Activated CD4-positive, CD25-positive, alpha-beta regulatory T cell treated with anti-CD3 and anti-CD28 coated beads, Interleukin-2, amount 50 U/mL, for 72 hours (primary cell): ENCODE measurements at regions not wholly inside any gene's neighbourhood (a gene's known extent, or its start where the extent isn't known, plus 50 kb on each side); places are given as distances from the start of the nearest gene placed in this dataset.

Source experiments
- DNase-seq: peaks from one replicate; pipeline ENCODE4 v3.0.0; 2021

DNA sequence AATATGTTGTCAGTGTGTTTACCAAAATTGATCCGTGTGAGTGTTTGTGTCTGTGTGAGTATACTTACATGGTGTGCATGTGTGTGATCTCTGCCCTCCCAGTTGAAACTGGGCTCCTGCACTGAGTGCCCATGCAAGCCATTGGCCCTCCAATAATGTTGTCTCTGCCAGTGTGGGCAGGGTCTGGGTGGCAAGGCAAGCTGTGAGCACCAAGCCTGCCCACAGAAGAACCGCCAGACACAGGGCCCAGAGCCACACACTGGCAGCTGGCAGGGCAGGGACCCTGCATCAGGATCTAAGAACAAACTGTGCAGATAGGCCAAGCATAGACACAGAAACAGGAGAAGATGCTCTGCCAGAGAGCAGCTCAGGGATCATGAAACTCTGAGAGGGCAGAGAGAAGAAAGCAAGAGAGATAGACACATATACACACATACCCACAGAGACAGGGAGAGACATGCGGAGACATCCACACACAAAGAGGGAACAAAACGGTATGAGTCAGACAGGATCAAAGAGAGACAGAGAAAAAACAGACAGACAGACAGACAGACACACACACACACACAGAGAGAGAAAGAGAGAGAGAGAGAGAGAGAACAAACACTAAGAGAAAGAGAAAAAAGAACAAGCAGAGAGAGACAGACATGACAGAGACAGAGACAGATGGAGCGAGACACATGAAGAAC lies 555.0 kb downstream of the MID1IP1 start:
- DNase-seq = no peak

GRCh38 chrX:39360101-39360500 lies 558.8 kb downstream of the MID1IP1 start:
- no peak for DNase-seq

- no peak for DNase-seq
These were observed 560.5 kb downstream of the MID1IP1 start for GRCh38 chrX:39361736-39362135.

GRCh38 chrX:39367416-39367815 lies 566.2 kb downstream of the MID1IP1 start:
- no peak for DNase-seq

DNA sequence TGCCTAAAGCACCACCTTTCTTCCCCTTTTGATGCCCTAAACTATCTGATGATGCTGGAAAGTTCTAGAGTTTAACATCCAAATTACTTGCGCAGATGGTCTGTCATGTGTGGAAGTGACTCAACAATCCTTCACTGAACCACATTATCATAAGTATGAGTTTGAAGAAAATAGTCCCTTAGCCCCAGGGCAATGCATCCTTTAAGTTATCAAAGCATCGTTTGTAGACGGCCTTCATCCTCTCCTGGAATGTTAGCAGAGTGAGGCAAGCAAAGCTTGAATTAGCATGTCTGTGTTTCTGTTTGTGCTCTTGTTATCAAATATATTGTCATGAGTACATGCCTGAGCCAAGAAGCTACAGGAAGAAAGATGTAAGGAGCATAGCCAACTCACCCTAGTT lies 570.9 kb downstream of the MID1IP1 start:
- DNase-seq = no peak

DNA sequence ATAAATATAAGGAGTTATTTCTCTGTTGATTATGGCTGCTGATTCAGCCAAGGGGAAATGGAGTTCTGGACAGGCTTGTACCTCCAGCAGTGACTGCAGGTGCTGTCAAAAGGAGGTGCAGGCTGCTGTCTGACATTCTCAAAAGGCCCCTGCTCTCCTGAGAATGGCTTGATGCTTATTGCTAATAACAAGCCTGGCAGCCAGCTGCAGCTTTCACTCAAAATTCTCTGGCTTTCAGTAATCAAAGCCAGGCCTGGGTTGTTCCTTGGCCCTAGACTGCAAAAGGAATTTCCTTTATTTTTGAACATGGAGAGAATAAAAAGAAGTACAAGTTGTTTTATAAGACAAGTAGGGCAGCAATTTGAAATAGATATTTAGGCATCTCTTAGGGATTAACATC lies 575.9 kb downstream of the MID1IP1 start:
- no peak for DNase-seq

- DNase-seq = no peak
These were observed 576.5 kb downstream of the MID1IP1 start for GRCh38 chrX:39377773-39378172.

GRCh38 chrX:39381422-39381821 lies 580.2 kb downstream of the MID1IP1 start:
- DNase-seq = no peak

- DNase-seq = no peak
These were observed 583.7 kb downstream of the MID1IP1 start for GRCh38 chrX:39384996-39385395.

- no peak for DNase-seq
These were observed 587.5 kb downstream of the MID1IP1 start for GRCh38 chrX:39388730-39389129.

- no peak for DNase-seq
These were observed 595.2 kb downstream of the MID1IP1 start for GRCh38 chrX:39396358-39396995.

DNA sequence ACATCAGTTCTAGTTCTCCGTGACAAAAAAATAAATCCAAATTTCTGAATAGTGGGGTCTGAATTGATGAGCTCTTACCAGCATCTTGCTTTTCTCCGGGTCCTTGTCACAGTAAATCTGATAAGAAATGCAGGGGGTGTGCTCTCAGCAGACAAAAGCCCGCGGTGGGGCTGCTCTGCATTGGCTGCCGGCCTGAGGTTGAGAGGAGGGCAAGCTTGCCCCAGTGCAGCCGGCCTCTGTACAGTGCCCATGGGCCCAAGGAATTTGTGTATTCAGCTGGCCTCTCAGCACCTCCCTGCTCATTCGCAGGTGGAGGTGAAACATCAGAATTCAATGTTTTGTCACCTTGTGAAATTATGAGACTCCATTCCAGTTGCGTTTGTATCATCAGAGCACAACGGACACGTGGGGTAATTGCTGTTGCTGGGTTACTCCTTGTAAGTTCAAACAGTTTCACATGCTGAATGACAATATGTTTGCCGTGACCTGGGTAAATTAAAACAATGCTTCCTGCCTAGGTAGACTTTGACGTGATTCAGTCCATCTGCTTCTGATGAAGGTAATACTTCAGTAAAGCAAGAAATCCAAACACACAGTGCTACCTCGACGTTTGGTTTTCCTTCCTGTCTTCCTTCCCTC lies 596.4 kb downstream of the MID1IP1 start:
- DNase-seq = no peak

DNA sequence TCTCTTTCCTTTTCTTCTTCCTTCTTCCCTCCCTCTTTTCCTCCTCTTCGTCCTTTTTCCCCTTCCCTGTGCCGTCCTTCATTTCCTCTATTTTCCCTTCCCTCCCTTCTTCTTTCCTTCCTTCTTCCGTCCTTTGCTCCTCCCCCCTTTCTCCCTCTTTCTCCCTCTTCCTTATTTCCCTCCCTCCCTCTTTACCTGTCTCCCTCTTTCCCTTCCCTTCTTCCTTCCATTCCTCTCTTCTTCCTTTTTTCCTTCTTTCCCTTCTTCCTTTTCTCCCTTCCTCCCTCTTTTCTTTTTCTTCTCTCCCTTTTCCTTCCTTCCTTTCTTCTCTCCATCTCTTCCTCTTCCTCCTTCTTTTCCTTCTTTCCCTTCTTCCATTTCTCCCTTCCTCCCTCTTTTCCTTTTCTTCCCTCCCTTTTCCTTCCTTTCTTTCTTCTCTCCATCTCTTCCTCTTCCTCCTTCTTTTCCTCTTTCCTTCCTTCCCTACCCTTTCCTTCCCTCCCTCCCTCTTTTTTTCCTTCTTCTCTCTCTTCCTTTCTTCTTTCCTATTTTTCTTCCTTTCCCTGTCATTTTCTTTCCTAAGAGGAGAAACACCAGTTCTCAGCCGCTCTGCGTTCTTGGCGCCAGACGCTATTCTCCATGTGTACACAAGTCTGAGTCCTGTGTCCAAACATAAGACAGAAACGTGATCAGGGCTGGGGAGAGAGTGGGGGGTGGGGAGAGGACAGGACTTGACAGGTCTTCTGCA lies 597.1 kb downstream of the MID1IP1 start:
- DNase-seq = no peak

GRCh38 chrX:39398963-39399261 lies 597.7 kb downstream of the MID1IP1 start:
- DNase-seq = no peak

DNA sequence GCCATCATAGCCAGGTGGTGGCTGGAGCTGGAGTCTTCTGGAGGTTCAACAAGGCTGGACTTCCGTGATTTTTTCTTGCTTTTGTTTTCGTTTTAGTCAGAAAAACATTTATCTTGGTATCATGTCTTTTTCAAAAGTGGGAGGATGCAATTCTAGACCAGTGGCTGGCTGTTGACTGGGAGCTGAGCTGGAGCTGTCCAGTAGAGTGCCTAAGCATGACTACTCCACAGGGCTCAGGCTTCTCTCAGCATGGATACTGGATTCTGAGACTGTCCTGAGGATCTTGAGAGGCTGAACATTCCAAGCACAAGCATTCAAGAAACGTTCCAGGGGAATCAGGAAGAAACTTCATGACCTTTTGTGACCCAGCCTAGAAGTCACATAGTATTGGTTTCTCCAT lies 598.1 kb downstream of the MID1IP1 start:
- DNase-seq = no peak

GRCh38 chrX:39401483-39402110 lies 600.3 kb downstream of the MID1IP1 start:
- no peak for DNase-seq

GRCh38 chrX:39402158-39402557 lies 600.9 kb downstream of the MID1IP1 start:
- no peak for DNase-seq

- no peak for DNase-seq
These were observed 605.5 kb downstream of the MID1IP1 start for GRCh38 chrX:39406799-39407198.

DNA sequence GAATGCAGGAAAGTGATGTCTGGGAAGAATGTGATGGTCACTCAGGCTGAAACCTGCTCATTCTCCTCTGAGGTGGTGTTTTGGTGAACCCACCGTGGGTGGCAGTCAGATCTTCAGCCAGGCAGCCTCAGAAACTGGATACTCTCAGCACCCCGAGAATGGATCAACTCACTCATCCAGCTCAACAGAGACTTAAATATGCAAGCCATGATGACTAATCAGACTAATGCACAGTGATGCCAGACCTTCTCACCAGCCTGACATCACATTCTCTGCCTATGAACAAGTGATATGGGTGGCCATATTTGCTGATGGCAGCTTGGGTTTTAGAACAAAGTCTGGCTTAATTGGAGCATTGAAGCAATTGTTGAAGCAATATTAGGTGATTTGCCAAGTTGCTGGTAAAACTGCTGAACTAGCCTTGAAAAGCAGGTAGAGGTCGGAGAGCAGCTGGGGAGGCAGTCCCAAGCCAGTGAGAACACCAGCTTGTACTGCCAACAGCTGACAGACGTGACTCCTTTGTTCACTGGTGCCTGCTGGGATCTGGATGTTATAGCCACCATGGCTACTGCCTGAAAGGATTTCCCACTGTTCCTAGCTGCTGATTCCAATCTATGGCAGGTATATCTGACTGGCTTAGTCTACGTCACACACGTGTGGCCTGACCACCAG lies 608.1 kb downstream of the MID1IP1 start:
- no peak for DNase-seq

GRCh38 chrX:39414290-39414854 lies 613.1 kb downstream of the MID1IP1 start:
- no peak for DNase-seq

GRCh38 chrX:39416547-39417260 lies 615.4 kb downstream of the MID1IP1 start:
- no peak for DNase-seq

GRCh38 chrX:39418254-39418704 lies 617.0 kb downstream of the MID1IP1 start:
- DNase-seq = no peak
